Dermis microvascular lymphatic vessel endothelial cell (primary cell): ENCODE measurements at regions not wholly inside any gene's neighbourhood (a gene's known extent, or its start where the extent isn't known, plus 50 kb on each side); places are given as distances from the start of the nearest gene placed in this dataset.

ENCODE experiments used
- DNase-seq, 2 donors: peaks; one replicate each; pipeline versions ENCODE4 v3.0.0 to v3.0.0-alpha.2; 2010; ENCODE audit warnings: low read depth in 2 of 2

- no peak for DNase-seq
Observed at GRCh38 chrY:12559007-12559406, 142.0 kb upstream of the USP9Y start.

GRCh38 chrY:12576278-12576677, 124.8 kb upstream of the USP9Y start:
- no peak for DNase-seq

GRCh38 chrY:12593532-12594216, 107.4 kb upstream of the USP9Y start:
- DNase-seq: no peak

- no peak for DNase-seq
Observed at GRCh38 chrY:12598783-12599182, 102.2 kb upstream of the USP9Y start.

- DNase-seq: no peak
Observed at GRCh38 chrY:12605426-12605825, 95.6 kb upstream of the USP9Y start.

- no peak for DNase-seq
Observed at GRCh38 chrY:12610861-12611260, 90.2 kb upstream of the USP9Y start.

GRCh38 chrY:12615733-12616446, 85.1 kb upstream of the USP9Y start:
- no peak for DNase-seq

- DNase-seq: peak in 1 of 2 donors; percentile 47
Observed at GRCh38 chrY:12621454-12622081, 79.5 kb upstream of the USP9Y start.

GRCh38 chrY:12623204-12623603, 77.8 kb upstream of the USP9Y start:
- no peak for DNase-seq

- DNase-seq: peak in 1 of 2 donors; percentile 76
Observed at GRCh38 chrY:12642986-12643385, 58.0 kb upstream of the USP9Y start.

- DNase-seq: peak in 1 of 2 donors; percentile 17
Observed at GRCh38 chrY:12643693-12644348, 57.2 kb upstream of the USP9Y start.

- DNase-seq: no peak
Observed at GRCh38 chrY:12651095-12651494, 49.9 kb upstream of the USP9Y start.
